Upper lobe of right lung (tissue), 1 donor: ENCODE measurements at regions not wholly inside any gene's neighbourhood (a gene's known extent, or its start where the extent isn't known, plus 50 kb on each side); places are given as distances from the start of the nearest gene placed in this dataset.
A peak's percentile ranks its signal among the peaks of the same experiment; 100 is the strongest.

Source experiments
- ATAC-seq: fragments of 200-7000 bp; cut with Tn5 transposase; one replicate; pipeline ENCODE4 v1.9.1; 2020; ENCODE audit warnings: mild to moderate bottlenecking, moderate library complexity
- DNase-seq: peaks from one replicate; pipeline ENCODE4 v3.0.0-alpha.2; 2020
- H3K27ac ChIP-seq: fragments of 200-600 bp; one replicate; pipeline ENCODE4 v1.8.0; 2022
- H3K27me3 ChIP-seq: fragments of 200-600 bp; one replicate; pipeline ENCODE4 v1.8.0; 2022; ENCODE audit warnings: mild to moderate bottlenecking
- H3K36me3 ChIP-seq: fragments of 200-600 bp; one replicate; pipeline ENCODE4 v1.8.0; 2022
- H3K4me1 ChIP-seq: fragments of 200-600 bp; one replicate; pipeline ENCODE4 v1.8.0; 2022
- H3K4me3 ChIP-seq: fragments of 200-600 bp; one replicate; pipeline ENCODE4 v1.8.0; 2022; ENCODE audit warnings: mild to moderate bottlenecking
- H3K9me3 ChIP-seq: fragments of 200-600 bp; one replicate; pipeline ENCODE4 v1.8.0; 2022
- intact Hi-C: fragments of 100-400 bp; cut with DNase I; formaldehyde crosslinking; loops from one replicate; pipeline ENCODE4 v1.11.0; 2022
- TF ChIP-seq, protein P1 (sequence below): fragments of 200-600 bp; IDR thresholded peaks from one replicate; pipeline ENCODE4 v1.8.0; 2022; ENCODE audit warnings: antibody characterized with exemption
- donor health status: DM: no; HTN: yes; CAD: no; lungs with severe emphysema.

DNA sequence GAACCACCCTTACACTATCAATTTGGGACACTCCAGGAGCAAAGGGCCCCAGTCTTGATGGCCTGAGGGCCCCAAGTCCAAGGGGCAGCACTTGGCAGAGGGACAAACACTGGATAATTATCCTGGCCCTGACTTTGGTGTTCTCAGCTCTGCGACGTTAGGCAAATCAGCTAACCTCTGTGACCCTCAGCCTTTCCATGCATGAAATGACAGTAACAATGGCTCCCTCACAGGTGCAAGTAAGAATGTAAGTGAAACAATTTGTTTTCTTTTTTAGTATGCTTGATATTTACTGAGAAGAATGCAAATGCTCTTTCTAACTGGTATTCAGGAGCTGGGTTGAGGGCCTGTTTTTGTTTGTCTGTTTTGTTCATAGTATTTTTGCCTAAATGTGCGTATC lies 61.6 kb upstream of the PRDX6 start:
- Histone ChIP-seq H3K4me3 (no peak overlapping the region), H3K27me3 (no peaks in the 10 kb centered on the region), H3K27ac (no peak overlapping the region), H3K4me1 (peaks cover 3% of the 10 kb centered on the region), H3K36me3 (no peaks in the 10 kb centered on the region), H3K9me3 (no peaks in the 10 kb centered on the region)
- ATAC-seq (no peak), DNase-seq (no peak)
- intact Hi-C loops = no loop called here
- TF ChIP-seq, protein P1, sequence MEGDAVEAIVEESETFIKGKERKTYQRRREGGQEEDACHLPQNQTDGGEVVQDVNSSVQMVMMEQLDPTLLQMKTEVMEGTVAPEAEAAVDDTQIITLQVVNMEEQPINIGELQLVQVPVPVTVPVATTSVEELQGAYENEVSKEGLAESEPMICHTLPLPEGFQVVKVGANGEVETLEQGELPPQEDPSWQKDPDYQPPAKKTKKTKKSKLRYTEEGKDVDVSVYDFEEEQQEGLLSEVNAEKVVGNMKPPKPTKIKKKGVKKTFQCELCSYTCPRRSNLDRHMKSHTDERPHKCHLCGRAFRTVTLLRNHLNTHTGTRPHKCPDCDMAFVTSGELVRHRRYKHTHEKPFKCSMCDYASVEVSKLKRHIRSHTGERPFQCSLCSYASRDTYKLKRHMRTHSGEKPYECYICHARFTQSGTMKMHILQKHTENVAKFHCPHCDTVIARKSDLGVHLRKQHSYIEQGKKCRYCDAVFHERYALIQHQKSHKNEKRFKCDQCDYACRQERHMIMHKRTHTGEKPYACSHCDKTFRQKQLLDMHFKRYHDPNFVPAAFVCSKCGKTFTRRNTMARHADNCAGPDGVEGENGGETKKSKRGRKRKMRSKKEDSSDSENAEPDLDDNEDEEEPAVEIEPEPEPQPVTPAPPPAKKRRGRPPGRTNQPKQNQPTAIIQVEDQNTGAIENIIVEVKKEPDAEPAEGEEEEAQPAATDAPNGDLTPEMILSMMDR = no peak

DNA sequence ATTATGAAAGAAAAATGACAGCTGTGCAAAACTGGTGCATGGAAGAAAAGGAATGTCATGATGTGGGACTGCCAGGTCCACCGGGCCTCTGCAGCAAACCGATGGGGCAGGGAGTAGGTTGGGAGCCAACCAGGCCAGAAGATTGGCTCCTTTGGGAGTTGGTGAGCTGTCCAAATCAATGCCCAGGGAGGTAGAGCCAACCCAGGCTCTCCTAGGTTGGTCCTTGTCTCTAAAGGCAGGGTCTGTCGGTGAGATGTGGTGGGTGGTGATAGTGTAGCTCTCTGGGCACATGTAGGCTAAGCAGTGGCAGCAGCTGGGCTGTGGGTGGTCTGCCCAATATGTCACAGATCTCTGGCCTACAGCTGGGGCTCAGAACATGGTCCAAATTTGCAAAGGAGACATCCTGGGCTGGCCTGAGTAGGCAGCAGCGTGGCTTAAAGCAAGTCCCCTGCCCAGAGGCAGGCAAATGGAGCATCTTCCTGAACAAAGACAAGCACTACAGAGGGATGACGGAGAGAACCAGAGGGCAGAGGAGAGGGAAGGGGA lies 61.2 kb upstream of the PRDX6 start:
- intact Hi-C loops = no loop called here
- Histone ChIP-seq H3K4me1 (peaks cover 3% of the 10 kb centered on the region), H3K27me3 (no peaks in the 10 kb centered on the region), H3K9me3 (no peaks in the 10 kb centered on the region), H3K36me3 (no peaks in the 10 kb centered on the region), H3K27ac (no peak overlapping the region), H3K4me3 (no peak overlapping the region)
- no peak for ATAC-seq
- TF ChIP-seq, protein P1 = no peak
- no peak for DNase-seq

DNA sequence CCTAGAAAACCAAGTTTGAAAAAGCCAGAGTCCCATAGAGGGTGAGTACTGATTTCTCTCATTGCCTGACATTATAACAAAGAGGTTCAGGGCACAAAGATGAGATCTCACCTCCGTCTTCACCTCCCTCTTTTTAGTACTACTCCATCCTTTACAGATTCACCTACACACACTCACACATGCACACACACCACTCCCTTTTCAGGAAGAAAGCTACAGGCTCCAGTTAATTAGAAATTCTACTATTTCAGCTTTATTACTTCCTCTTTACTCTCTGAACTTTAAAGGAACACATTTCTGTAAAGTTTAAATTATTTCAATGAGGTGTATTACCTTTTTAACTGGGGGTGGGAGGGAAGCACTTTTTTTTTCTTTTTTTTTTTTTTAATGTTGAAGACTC lies 59.6 kb upstream of the PRDX6 start:
- intact Hi-C loops = no loop called here

DNA sequence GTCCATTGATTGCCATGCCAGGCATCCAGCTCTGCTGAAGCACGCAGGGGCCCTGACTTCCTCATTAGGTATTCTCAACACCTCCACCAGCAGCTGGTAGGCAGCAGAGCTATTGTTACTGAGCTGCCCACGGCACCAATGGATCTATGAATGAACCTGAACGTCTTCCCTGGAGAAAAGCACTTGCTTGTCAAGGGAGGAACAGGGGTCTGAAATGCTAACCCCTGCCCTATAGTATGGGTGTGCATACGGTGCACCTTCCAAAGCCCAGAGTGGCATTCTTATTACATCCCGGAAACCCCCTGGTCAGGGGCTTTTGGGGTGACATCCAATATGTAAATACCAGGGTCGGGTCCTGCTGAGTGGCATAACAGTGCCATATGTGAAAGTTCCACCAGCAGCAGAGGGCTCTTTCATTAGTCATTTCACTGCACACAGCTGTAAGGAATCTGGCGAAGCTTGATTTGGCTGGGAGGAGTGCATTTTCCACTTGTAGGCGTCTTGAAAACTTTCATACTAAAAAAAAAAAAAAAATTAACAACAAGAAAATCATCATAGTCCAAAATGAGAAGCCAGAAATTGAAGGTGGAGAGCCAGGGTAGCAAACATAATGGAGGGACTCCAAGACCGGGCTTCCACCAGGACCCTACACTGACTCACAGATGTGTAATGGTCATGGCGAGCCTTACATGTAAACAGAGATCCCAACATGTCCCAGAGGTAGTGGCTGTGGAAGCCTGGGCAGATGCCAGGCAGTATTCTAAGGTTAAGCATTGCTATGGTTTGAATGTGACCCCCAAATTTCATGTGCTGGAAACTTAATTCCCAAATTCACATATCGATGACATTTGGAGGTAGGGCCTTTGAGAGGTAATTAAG lies 58.8 kb upstream of the PRDX6 start:
- Histone ChIP-seq H3K9me3 (no peaks in the 10 kb centered on the region), H3K27ac (no peak overlapping the region), H3K4me1 (no peaks in the 10 kb centered on the region), H3K36me3 (no peaks in the 10 kb centered on the region), H3K27me3 (no peaks in the 10 kb centered on the region), H3K4me3 (no peak overlapping the region)
- intact Hi-C loops = no loop called here
- TF ChIP-seq, protein P1 = no peak
- ATAC-seq = no peak
- no peak for DNase-seq

More for the DNA sequence above, 59.6 kb upstream of the PRDX6 start:
- ATAC-seq (no peak), DNase-seq (no peak)
- H3K27ac ChIP-seq = no peak overlapping the region
- no peaks in the 10 kb centered on the region for H3K36me3 ChIP-seq
- no peak overlapping the region for H3K4me3 ChIP-seq
- H3K27me3 ChIP-seq = no peaks in the 10 kb centered on the region
- H3K4me1 ChIP-seq = peaks cover 1% of the 10 kb centered on the region
- TF ChIP-seq, protein P1 = no peak
- no peaks in the 10 kb centered on the region for H3K9me3 ChIP-seq

DNA sequence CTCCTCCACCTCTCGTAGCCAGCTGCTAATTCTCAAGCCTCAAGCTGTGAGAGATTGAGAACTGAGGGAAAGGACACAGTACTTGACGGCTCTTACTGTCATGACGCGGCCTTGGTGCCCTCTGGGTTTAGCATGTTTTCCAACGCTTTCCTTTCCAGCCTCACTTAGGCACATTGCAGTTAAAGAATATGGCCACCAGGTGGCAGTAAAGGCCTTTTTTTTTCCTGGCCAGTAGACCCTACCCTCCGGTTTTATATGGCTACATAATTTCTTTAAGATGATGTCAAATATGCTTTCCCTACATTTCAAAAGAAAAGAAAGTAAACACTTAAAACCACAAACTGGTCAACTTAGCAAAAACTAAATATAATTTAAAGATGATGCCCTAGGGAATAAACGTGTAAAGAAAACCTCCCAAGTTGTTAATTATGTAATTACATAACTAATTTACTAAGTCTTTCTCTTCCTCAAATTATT lies 56.8 kb upstream of the PRDX6 start:
- no peaks in the 10 kb centered on the region for H3K36me3 ChIP-seq
- intact Hi-C loops = no loop called here
- TF ChIP-seq, protein P1 = peak; percentile 96
- no peak overlapping the region for H3K4me3 ChIP-seq
- no peaks in the 10 kb centered on the region for H3K27me3 ChIP-seq
- H3K9me3 ChIP-seq = no peaks in the 10 kb centered on the region
- no peak overlapping the region for H3K27ac ChIP-seq
- DNase-seq = peak; percentile 66
- peak; percentile 92 for ATAC-seq
- H3K4me1 ChIP-seq = no peaks in the 10 kb centered on the region
